Muscle of leg (tissue), 3 donors: ENCODE measurements at regions not wholly inside any gene's neighbourhood (a gene's known extent, or its start where the extent isn't known, plus 50 kb on each side); places are given as distances from the start of the nearest gene placed in this dataset.
A peak's percentile ranks its signal among the peaks of the same experiment; 100 is the strongest.
"Not testable (repeated sequence)": the region's sequence is repeated elsewhere in the genome, so short reads cannot be mapped to it uniquely, and the experiment has no call there.

Experiments used
- DNase-seq: peaks from one replicate; pipeline ENCODE4 v3.0.0; 2013
- H3K27ac ChIP-seq: one replicate; pipeline ENCODE4 v1.5.1; 2013; ENCODE audit warnings: mild to moderate bottlenecking, low read length, control low read depth
- H3K27me3 ChIP-seq: one replicate; pipeline ENCODE4 v1.6.1; 2013; ENCODE audit warnings: low read length; ENCODE audit not compliant: control insufficient read depth, insufficient read depth
- H3K36me3 ChIP-seq: one replicate; pipeline ENCODE4 v1.6.1; 2013; ENCODE audit warnings: low read length; ENCODE audit not compliant: control insufficient read depth, insufficient read depth
- H3K4me1 ChIP-seq: one replicate; pipeline ENCODE4 v1.6.1; 2013; ENCODE audit warnings: low read length; ENCODE audit not compliant: control insufficient read depth, insufficient read depth
- H3K4me3 ChIP-seq: one replicate; pipeline ENCODE4 v1.5.1; 2013; ENCODE audit warnings: low read length, control low read depth
- H3K9me3 ChIP-seq: replicated peaks from 2 replicates; pipeline ENCODE4 v1.6.1; 2013; ENCODE audit warnings: low read depth, low read length; ENCODE audit not compliant: control insufficient read depth
- WGBS: methylation state at CpG from one replicate; pipeline ENCODE4 v1.1.5; 2013; ENCODE audit warnings: missing lambda C conversion rate; ENCODE audit not compliant: insufficient coverage; 5-methylcytosine and 5-hydroxymethylcytosine counted together

DNA sequence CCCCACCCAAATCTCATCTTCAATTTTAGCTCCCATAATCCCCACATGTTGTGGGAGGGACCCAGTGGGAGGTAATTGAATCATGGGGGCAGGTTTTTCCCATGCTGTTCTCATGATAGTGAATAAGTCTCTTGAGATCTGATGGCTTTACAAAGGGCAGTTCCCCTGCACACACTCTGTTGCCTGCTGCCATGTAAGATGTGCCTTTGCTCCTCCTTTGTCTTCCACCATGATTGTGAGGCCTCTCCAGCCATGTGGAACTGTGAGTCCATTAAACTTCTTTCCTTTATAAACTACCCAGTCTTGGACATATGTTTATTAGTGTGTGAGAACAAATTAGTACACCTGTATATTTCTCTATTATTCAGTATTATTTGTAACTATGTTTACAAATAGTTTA is 1283.3 kb upstream of the MIR17HG start:
- H3K27ac ChIP-seq, H3K27me3 ChIP-seq: not testable (repeated sequence)

DNA sequence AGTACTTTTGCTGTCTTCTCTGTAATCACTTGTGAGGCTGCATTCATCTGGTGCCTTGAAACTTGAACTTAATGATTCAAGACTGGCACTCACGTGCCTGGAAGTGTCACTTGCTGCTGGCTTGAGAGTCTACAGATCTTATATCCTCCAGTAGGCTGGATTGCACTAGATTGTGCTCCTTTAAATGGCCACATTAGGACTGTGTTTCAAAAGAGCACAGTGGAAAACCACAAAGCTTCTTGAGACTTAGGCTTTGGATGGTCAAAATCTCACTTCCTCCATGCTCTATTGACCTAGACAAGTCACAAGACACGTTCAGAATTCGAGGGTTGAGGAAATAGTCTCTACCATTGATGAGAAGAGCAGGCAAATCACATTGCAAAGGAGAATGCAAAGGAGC is 1278.8 kb upstream of the MIR17HG start:
- no CpG with 5 or more reads among the region's 3 CpGs for WGBS
- H3K4me1 ChIP-seq: no peaks in the 10 kb centered on the region
- H3K4me3 ChIP-seq: no peak overlapping the region
- H3K9me3 ChIP-seq: no peaks in the 10 kb centered on the region
- DNase-seq: no peak
- no peaks in the 10 kb centered on the region for H3K27me3 ChIP-seq
- no peaks in the 10 kb centered on the region for H3K36me3 ChIP-seq
- no peak overlapping the region for H3K27ac ChIP-seq

More for the DNA sequence above, 1283.3 kb upstream of the MIR17HG start:
- not testable (repeated sequence) for H3K4me3 ChIP-seq, H3K36me3 ChIP-seq, H3K9me3 ChIP-seq, DNase-seq, H3K4me1 ChIP-seq

GRCh38 chr13:90070362-90070761 is 1277.1 kb upstream of the MIR17HG start:
- Histone ChIP-seq H3K9me3 (no peaks in the 10 kb centered on the region), H3K4me1 (no peaks in the 10 kb centered on the region), H3K36me3 (no peaks in the 10 kb centered on the region), H3K27ac (no peak overlapping the region), H3K4me3 (no peak overlapping the region), H3K27me3 (no peaks in the 10 kb centered on the region)
- DNase-seq: no peak
- no CpG with 5 or more reads among the region's 1 CpG for WGBS

DNA sequence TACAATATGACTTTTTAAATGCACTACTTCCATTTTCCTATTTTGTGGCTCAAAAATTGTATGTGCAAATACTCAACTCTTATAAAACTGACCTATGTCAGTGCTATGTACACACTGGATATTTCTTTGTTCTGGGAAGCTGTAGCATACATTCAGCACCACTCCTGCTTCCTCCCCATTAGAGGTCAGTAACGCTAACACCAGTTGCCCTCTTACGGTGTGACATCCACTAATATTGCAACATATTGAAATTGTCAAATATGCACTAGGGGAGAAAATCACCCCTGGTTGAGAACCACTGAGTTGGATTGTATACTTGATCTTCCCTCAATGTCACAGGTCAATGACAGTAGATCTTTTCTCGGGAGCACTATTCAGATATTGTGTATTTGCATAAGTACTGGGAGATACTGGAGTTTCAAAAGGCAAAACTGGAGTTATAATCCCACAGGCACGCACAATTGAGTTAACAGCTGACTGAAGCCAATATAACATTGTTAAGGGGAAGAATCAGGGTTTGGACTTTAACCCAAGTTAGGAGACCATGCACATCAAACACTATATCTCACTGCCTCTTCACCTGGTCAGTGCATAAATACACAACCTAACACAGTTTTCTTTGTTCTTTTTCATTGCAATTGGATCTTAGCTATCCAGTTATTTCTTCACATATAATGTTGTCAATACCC is 1276.5 kb upstream of the MIR17HG start:
- H3K4me3 ChIP-seq: no peak overlapping the region
- H3K27me3 ChIP-seq: no peaks in the 10 kb centered on the region
- DNase-seq: no peak
- no peaks in the 10 kb centered on the region for H3K36me3 ChIP-seq
- no peaks in the 10 kb centered on the region for H3K4me1 ChIP-seq
- H3K27ac ChIP-seq: no peak overlapping the region
- H3K9me3 ChIP-seq: no peaks in the 10 kb centered on the region
- WGBS: no CpG with 5 or more reads among the region's 4 CpGs

GRCh38 chr13:90084684-90085290 is 1262.7 kb upstream of the MIR17HG start:
- Histone ChIP-seq H3K36me3 (no peaks in the 10 kb centered on the region), H3K9me3 (no peaks in the 10 kb centered on the region), H3K4me3 (no peak overlapping the region), H3K27me3 (no peaks in the 10 kb centered on the region), H3K27ac (no peak overlapping the region), H3K4me1 (no peaks in the 10 kb centered on the region)
- WGBS: no CpG with 5 or more reads among the region's 1 CpG
- DNase-seq: peak; percentile 34

GRCh38 chr13:90089051-90089450 is 1258.4 kb upstream of the MIR17HG start:
- Histone ChIP-seq H3K4me1 (no peaks in the 10 kb centered on the region), H3K27ac (no peak overlapping the region), H3K4me3 (no peak overlapping the region), H3K27me3 (no peaks in the 10 kb centered on the region), H3K36me3 (no peaks in the 10 kb centered on the region), H3K9me3 (no peaks in the 10 kb centered on the region)
- no CpG with 5 or more reads among the region's 3 CpGs for WGBS
- DNase-seq: no peak

DNA sequence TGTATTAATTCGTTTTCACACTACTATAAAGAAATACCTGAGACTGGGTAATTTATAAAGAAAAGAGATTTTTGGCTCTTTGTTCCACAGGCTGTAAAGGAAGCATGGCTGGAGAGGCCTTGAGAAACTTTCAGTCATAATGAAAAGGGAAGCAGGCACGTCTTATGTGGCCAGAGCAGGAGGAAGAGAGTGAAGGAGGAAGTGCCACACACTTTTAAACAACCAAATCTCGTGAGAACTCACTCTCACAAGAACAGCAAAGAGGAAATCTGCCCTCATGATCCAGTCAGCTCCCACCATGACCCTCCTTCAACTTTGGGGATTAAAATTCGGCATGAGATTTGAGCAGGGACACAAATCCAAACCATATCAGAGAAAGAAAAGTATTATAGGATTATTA is 1255.9 kb upstream of the MIR17HG start:
- WGBS: no CpG with 5 or more reads among the region's 4 CpGs
- no peaks in the 10 kb centered on the region for H3K4me1 ChIP-seq

GRCh38 chr13:90094357-90094756 is 1253.1 kb upstream of the MIR17HG start:
- WGBS: no CpG with 5 or more reads among the region's 2 CpGs
- no peaks in the 10 kb centered on the region for H3K4me1 ChIP-seq
- no peak overlapping the region for H3K4me3 ChIP-seq
- no peaks in the 10 kb centered on the region for H3K36me3 ChIP-seq
- no peaks in the 10 kb centered on the region for H3K9me3 ChIP-seq
- no peaks in the 10 kb centered on the region for H3K27me3 ChIP-seq
- H3K27ac ChIP-seq: no peak overlapping the region
- no peak for DNase-seq

More for the DNA sequence above, 1255.9 kb upstream of the MIR17HG start:
- Histone ChIP-seq H3K27me3 (no peaks in the 10 kb centered on the region), H3K4me3 (no peak overlapping the region), H3K36me3 (no peaks in the 10 kb centered on the region), H3K9me3 (no peaks in the 10 kb centered on the region), H3K27ac (no peak overlapping the region)
- no peak for DNase-seq

DNA sequence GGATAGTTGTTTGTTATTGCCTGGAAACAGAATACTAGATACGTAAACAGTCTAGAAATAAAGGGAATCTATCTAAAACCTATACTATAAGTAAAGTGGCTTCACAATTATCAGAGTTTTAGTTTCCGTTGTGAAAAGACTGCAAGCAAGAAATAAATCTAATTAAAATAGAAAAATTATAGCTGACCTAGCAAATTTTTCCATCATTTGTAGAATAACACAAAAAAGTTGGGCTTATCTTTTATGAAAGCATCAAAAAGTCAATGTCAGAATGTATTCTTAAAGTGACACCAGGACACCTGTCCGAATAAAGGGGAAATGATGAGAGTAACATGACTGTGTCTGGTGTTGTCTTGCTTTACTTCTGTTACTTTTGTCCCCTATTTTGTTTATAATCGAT is 1248.9 kb upstream of the MIR17HG start:
- H3K36me3 ChIP-seq: no peaks in the 10 kb centered on the region
- no peak overlapping the region for H3K4me3 ChIP-seq
- no peak overlapping the region for H3K27ac ChIP-seq
- H3K27me3 ChIP-seq: no peaks in the 10 kb centered on the region
- WGBS: no CpG with 5 or more reads among the region's 4 CpGs
- DNase-seq: no peak
- no peaks in the 10 kb centered on the region for H3K9me3 ChIP-seq
- H3K4me1 ChIP-seq: no peaks in the 10 kb centered on the region

GRCh38 chr13:90099847-90100246 is 1247.6 kb upstream of the MIR17HG start:
- Histone ChIP-seq H3K27ac (no peak overlapping the region), H3K9me3 (no peaks in the 10 kb centered on the region), H3K4me3 (no peak overlapping the region), H3K27me3 (no peaks in the 10 kb centered on the region), H3K36me3 (no peaks in the 10 kb centered on the region), H3K4me1 (no peaks in the 10 kb centered on the region)
- WGBS: no CpG with 5 or more reads among the region's 4 CpGs
- DNase-seq: no peak
